Activated CD8-positive, alpha-beta memory T cell treated with anti-CD3 and anti-CD28 coated beads, Interleukin-2, amount 10 ng/mL, durations not matched to agents 7 days and 5 days (primary cell): ENCODE measurements at regions not wholly inside any gene's neighbourhood (a gene's known extent, or its start where the extent isn't known, plus 50 kb on each side); places are given as distances from the start of the nearest gene placed in this dataset.

ENCODE experiments used
- ATAC-seq: fragments of 150-1000 bp; cut with Tn5 transposase; one replicate; pipeline ENCODE4 v1.10.0; 2021; ENCODE audit warnings: moderate library complexity
- CTCF ChIA-PET: fragments of 350-600 bp; sonication (Branson Sonifier 250); formaldehyde crosslinking; loops from one replicate; lab custom pipeline; 2021; ENCODE audit warnings: antibody characterized with exemption; lab: Charles Lee
- DNase-seq: peaks from one replicate; pipeline ENCODE4 v3.0.0-alpha.2; 2020
- H3K27ac Mint-ChIP-seq: one replicate; pipeline ENCODE4 v1.8.0; 2021; ENCODE audit warnings: mild to moderate bottlenecking, mixed read lengths
- H3K27me3 Mint-ChIP-seq: one replicate; pipeline ENCODE4 v1.8.0; 2021; ENCODE audit warnings: mixed read lengths
- H3K36me3 Mint-ChIP-seq: one replicate; pipeline ENCODE4 v1.8.0; 2021; ENCODE audit warnings: mild to moderate bottlenecking, mixed read lengths
- H3K4me1 Mint-ChIP-seq: one replicate; pipeline ENCODE4 v1.8.0; 2021; ENCODE audit warnings: mixed read lengths
- H3K4me3 Mint-ChIP-seq: one replicate; pipeline ENCODE4 v1.8.0; 2021; ENCODE audit warnings: mild to moderate bottlenecking, moderate library complexity, mixed read lengths
- H3K9me3 Mint-ChIP-seq: one replicate; pipeline ENCODE4 v1.8.0; 2022; ENCODE audit warnings: low read depth, mixed read lengths

GRCh38 chr13:71149046-71149445 is 718.0 kb downstream of the DACH1 start:
- ATAC-seq (no peak), DNase-seq (no peak)
- Mint-ChIP-seq H3K4me1 (no peaks in the 10 kb centered on the region), H3K36me3 (no peaks in the 10 kb centered on the region), H3K4me3 (no peak overlapping the region), H3K27me3 (no peaks in the 10 kb centered on the region), H3K9me3 (peaks cover 4% of the 10 kb centered on the region), H3K27ac (no peak overlapping the region)
- CTCF ChIA-PET, result no interaction called here

DNA sequence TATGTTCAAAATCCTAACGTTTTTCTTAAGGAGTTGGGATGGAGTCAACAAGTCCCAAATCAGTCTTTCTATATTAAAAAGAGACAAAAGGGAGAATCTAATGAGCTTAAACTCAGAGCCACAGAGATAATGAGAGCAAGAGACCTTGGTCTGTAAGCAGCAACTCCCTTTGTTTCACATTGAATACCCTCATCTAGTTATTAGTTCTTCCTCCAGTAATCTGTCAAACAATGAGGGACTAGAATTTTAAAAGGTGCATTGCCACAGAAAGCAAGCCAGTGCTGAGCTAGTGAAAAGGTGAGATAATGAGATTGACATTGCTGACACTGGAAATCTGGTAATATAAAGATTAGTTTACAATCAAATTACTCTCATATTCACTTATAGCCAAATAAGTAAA is 718.6 kb downstream of the DACH1 start:
- CTCF ChIA-PET, result no interaction called here
- H3K4me3 Mint-ChIP-seq, result no peak overlapping the region
- no peak overlapping the region for H3K27ac Mint-ChIP-seq
- ATAC-seq (no peak), DNase-seq (no peak)
- peaks cover 4% of the 10 kb centered on the region for H3K9me3 Mint-ChIP-seq
- H3K36me3 Mint-ChIP-seq, result no peaks in the 10 kb centered on the region
- H3K27me3 Mint-ChIP-seq, result no peaks in the 10 kb centered on the region
- H3K4me1 Mint-ChIP-seq, result no peaks in the 10 kb centered on the region

- Mint-ChIP-seq H3K27ac (no peak overlapping the region), H3K36me3 (no peaks in the 10 kb centered on the region), H3K4me3 (no peak overlapping the region), H3K4me1 (no peaks in the 10 kb centered on the region), H3K9me3 (peaks cover 4% of the 10 kb centered on the region), H3K27me3 (no peaks in the 10 kb centered on the region)
- CTCF ChIA-PET, result no interaction called here
- no peak for DNase-seq
- no peak for ATAC-seq
Observed at GRCh38 chr13:71144883-71145282, 722.1 kb downstream of the DACH1 start.

- ATAC-seq, result no peak
- Mint-ChIP-seq H3K36me3 (no peaks in the 10 kb centered on the region), H3K9me3 (peaks cover 2% of the 10 kb centered on the region), H3K27ac (no peak overlapping the region), H3K27me3 (no peaks in the 10 kb centered on the region), H3K4me3 (no peak overlapping the region), H3K4me1 (no peaks in the 10 kb centered on the region)
- CTCF ChIA-PET, result no interaction called here
- DNase-seq, result no peak
Observed at GRCh38 chr13:71137101-71137500, 729.9 kb downstream of the DACH1 start.

- Mint-ChIP-seq H3K27ac (no peak overlapping the region), H3K4me1 (no peaks in the 10 kb centered on the region), H3K36me3 (no peaks in the 10 kb centered on the region), H3K9me3 (peaks cover 5% of the 10 kb centered on the region), H3K27me3 (no peaks in the 10 kb centered on the region), H3K4me3 (no peak overlapping the region)
- CTCF ChIA-PET, result no interaction called here
- ATAC-seq (no peak), DNase-seq (no peak)
Observed at GRCh38 chr13:71124230-71124629, 742.8 kb downstream of the DACH1 start.

DNA sequence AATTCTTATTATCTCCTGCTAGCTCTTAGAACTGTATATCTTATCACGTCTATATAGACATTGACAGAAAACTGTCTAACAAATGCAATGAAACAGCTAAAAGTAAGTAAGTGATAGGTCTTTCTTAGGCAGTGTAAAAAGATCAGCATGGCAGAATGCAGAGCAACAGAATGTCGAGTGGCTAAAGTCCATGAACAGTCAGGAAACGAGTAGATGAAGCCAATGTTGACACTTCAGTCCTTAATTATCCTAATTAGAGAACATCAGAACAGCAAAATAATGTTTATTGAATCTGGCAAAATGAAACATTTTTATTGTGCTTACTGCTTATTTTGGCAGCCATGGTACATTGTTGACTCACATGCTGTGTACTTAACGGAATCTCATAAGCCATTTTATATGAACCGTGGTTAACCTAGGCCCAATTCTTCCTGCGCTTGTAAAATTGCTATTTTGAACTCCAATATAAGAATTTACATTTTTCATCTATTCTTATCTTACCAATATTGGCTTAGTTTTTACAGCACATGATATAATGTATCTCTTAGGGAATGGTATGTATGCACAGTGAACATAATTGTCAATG is 748.1 kb downstream of the DACH1 start:
- Mint-ChIP-seq H3K36me3 (no peaks in the 10 kb centered on the region), H3K4me1 (no peaks in the 10 kb centered on the region), H3K27ac (no peak overlapping the region), H3K9me3 (peaks cover 3% of the 10 kb centered on the region), H3K27me3 (no peaks in the 10 kb centered on the region), H3K4me3 (no peak overlapping the region)
- CTCF ChIA-PET, result no interaction called here
- DNase-seq (no peak), ATAC-seq (no peak)

DNA sequence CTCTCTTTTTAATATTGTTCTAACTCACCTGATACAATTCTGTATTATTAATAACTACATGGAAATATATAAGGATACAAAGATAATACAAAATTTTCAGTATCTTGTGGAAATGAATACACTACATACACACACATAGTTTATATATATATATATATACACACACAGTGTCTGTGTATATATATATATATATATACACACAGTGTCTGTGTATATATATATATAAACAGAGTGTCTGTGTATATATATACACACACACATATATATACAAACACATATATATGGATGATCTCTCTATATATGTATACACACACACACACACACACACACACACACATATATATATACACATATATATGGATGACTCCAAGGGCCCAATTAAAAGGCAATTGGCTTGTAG is 749.1 kb downstream of the DACH1 start:
- no peaks in the 10 kb centered on the region for H3K36me3 Mint-ChIP-seq
- H3K27me3 Mint-ChIP-seq, result no peaks in the 10 kb centered on the region
- no peak for ATAC-seq
- peaks cover 3% of the 10 kb centered on the region for H3K9me3 Mint-ChIP-seq
- H3K4me3 Mint-ChIP-seq, result no peak overlapping the region
- CTCF ChIA-PET, result no interaction called here
- H3K4me1 Mint-ChIP-seq, result no peaks in the 10 kb centered on the region
- DNase-seq, result no peak
- H3K27ac Mint-ChIP-seq, result no peak overlapping the region

DNA sequence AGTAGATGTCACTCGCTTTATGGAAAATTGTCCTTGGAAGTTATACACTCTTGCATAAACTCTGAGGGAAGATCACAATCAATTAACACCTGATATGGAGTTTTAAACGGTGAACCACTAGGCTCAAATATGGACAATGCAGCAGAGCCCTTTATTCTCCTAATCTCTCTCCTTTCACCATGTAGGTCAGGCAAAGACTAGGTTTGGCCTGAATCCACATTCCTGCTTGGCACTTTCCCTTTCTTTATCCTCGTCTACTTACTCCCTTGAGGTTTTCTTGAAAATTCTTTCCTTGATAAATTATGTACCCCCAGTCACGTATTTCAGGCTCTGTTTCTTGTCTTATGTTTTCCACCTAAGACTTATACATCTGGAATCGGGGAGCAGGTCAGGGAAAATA is 751.7 kb downstream of the DACH1 start:
- no peak for DNase-seq

DNA sequence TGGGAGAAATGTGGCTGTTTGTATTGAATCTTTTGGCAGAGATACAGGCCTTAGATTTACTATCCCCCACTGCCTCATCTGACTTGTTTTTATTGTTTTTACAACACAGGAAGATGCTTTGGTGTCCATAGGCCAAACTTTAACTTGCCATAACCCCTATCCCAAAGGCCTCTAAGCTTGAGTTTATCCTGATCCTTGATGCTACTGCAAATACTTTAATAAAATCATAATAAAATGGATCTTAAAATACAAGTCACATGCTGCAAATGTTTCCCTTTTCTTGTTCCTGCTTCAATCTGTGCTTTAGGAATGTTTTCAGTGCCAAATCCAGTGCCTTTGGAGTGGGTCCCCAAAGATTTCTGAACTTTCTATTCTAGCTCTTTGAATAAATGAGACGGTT is 770.6 kb downstream of the DACH1 start:
- no peak for DNase-seq
- no peaks in the 10 kb centered on the region for H3K36me3 Mint-ChIP-seq
- H3K27ac Mint-ChIP-seq, result no peak overlapping the region
- H3K4me3 Mint-ChIP-seq, result no peak overlapping the region
- H3K4me1 Mint-ChIP-seq, result no peaks in the 10 kb centered on the region
- no peak for ATAC-seq
- CTCF ChIA-PET, result no interaction called here
- no peaks in the 10 kb centered on the region for H3K27me3 Mint-ChIP-seq
- peaks cover 2% of the 10 kb centered on the region for H3K9me3 Mint-ChIP-seq

More for the DNA sequence above, 751.7 kb downstream of the DACH1 start:
- no peak overlapping the region for H3K4me3 Mint-ChIP-seq
- no peaks in the 10 kb centered on the region for H3K36me3 Mint-ChIP-seq
- no peak overlapping the region for H3K27ac Mint-ChIP-seq
- CTCF ChIA-PET, result no interaction called here
- no peak for ATAC-seq
- peaks cover 3% of the 10 kb centered on the region for H3K9me3 Mint-ChIP-seq
- no peaks in the 10 kb centered on the region for H3K4me1 Mint-ChIP-seq
- H3K27me3 Mint-ChIP-seq, result no peaks in the 10 kb centered on the region

GRCh38 chr13:71090990-71091389 is 776.0 kb downstream of the DACH1 start:
- Mint-ChIP-seq H3K4me3 (no peak overlapping the region), H3K4me1 (no peaks in the 10 kb centered on the region), H3K27me3 (no peaks in the 10 kb centered on the region), H3K27ac (no peak overlapping the region), H3K9me3 (peaks cover 5% of the 10 kb centered on the region), H3K36me3 (no peaks in the 10 kb centered on the region)
- DNase-seq (no peak), ATAC-seq (no peak)
- CTCF ChIA-PET, result no interaction called here

DNA sequence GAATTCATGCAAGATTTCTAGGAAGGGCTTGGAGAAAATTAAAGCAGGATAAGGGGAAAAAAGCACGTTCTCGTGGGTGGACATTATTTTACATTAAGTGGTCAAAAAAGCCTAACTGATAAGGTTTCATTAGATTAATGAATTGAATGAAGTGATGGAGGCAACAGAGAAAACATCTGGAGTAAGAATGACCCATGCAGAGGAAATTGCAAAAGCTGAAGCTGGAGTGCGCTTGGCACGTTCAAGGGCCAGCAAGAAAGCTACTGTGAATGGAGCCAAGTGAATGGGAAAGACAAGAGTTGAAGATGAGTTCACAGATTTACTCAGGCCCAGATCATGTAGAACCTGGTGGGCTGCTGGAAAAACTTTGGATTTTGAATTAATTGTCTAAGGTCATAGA is 777.9 kb downstream of the DACH1 start:
- no peaks in the 10 kb centered on the region for H3K27me3 Mint-ChIP-seq
- no peak overlapping the region for H3K27ac Mint-ChIP-seq
- DNase-seq, result no peak
- H3K4me1 Mint-ChIP-seq, result no peaks in the 10 kb centered on the region
- no peak overlapping the region for H3K4me3 Mint-ChIP-seq
- CTCF ChIA-PET, result no interaction called here
- peaks cover 5% of the 10 kb centered on the region for H3K9me3 Mint-ChIP-seq
- ATAC-seq, result no peak
- no peaks in the 10 kb centered on the region for H3K36me3 Mint-ChIP-seq

DNA sequence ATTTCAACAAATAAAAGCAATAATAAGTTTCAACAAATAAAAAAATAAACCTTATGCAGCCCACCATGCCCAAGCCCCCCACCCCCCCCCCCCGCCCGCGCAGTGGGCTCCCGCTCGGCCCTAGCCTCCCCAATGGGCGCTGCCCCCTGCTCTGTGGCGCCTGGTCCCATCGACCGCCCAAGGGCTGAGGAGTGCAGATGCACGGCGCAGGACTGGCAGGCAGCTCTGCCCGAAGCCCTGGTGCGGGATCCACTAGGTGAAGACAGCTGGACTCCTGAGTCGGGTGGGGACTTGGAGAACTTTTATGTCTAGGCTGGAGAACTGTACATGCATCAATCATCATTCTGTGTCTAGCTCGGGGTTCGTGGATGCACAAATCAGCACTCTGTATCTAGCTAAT is 779.6 kb downstream of the DACH1 start:
- DNase-seq, result no peak
- H3K27ac Mint-ChIP-seq, result no peak overlapping the region
- H3K36me3 Mint-ChIP-seq, result no peaks in the 10 kb centered on the region
- H3K4me1 Mint-ChIP-seq, result no peaks in the 10 kb centered on the region
- no peak for ATAC-seq
- peaks cover 5% of the 10 kb centered on the region for H3K9me3 Mint-ChIP-seq
- no peaks in the 10 kb centered on the region for H3K27me3 Mint-ChIP-seq
- CTCF ChIA-PET, result interaction anchor here (0.6 kb wide), 1 partner anchor 18 kb away, joined by 5 read pairs; no protein-coding TSS in a partner anchor
- no peak overlapping the region for H3K4me3 Mint-ChIP-seq

- CTCF ChIA-PET, result interaction anchor here (0.6 kb wide), 1 partner anchor 17 kb away, joined by 5 read pairs; no protein-coding TSS in a partner anchor
Observed at GRCh38 chr13:71087006-71087405, 780.0 kb downstream of the DACH1 start.

GRCh38 chr13:71082631-71083030 is 784.4 kb downstream of the DACH1 start:
- H3K27me3 Mint-ChIP-seq, result no peaks in the 10 kb centered on the region
- H3K4me3 Mint-ChIP-seq, result no peak overlapping the region
- DNase-seq (no peak), ATAC-seq (no peak)
- H3K27ac Mint-ChIP-seq, result no peak overlapping the region
- no peaks in the 10 kb centered on the region for H3K36me3 Mint-ChIP-seq
- peaks cover 3% of the 10 kb centered on the region for H3K9me3 Mint-ChIP-seq
- no peaks in the 10 kb centered on the region for H3K4me1 Mint-ChIP-seq
- CTCF ChIA-PET, result no interaction called here

More at GRCh38 chr13:71087006-71087405, 780.0 kb downstream of the DACH1 start:
- peaks cover 5% of the 10 kb centered on the region for H3K9me3 Mint-ChIP-seq
- DNase-seq (no peak), ATAC-seq (no peak)
- no peak overlapping the region for H3K4me3 Mint-ChIP-seq
- H3K27ac Mint-ChIP-seq, result no peak overlapping the region
- no peaks in the 10 kb centered on the region for H3K27me3 Mint-ChIP-seq
- no peaks in the 10 kb centered on the region for H3K4me1 Mint-ChIP-seq
- H3K36me3 Mint-ChIP-seq, result no peaks in the 10 kb centered on the region

DNA sequence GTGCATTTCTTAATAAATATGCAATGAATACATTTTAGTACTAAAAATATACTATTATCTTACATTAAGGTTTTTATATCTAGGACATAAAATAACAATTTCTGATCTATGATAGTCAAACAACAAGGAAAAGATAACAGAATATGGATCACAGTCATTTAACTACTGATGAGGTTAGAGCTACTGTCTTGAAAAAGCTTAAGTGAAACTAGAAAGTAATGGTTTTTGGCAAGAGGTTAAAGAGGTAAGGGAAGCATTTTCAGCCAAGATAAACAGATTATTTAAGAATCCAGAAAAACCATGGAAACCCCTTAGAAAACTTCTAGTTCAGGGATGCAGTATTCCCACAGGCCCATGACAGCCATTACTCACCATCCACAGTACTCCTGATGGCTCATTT is 787.4 kb downstream of the DACH1 start:
- CTCF ChIA-PET, result no interaction called here
- DNase-seq (no peak), ATAC-seq (no peak)
- no peak overlapping the region for H3K27ac Mint-ChIP-seq
- H3K4me3 Mint-ChIP-seq, result no peak overlapping the region
- H3K36me3 Mint-ChIP-seq, result no peaks in the 10 kb centered on the region
- no peaks in the 10 kb centered on the region for H3K27me3 Mint-ChIP-seq
- H3K9me3 Mint-ChIP-seq, result no peaks in the 10 kb centered on the region
- no peaks in the 10 kb centered on the region for H3K4me1 Mint-ChIP-seq
